Stimulated activated naive CD4-positive, alpha-beta T cell (primary cell): ENCODE measurements at regions not wholly inside any gene's neighbourhood (a gene's known extent, or its start where the extent isn't known, plus 50 kb on each side); places are given as distances from the start of the nearest gene placed in this dataset.

Experiments
- DNase-seq, 6 experiments: peaks; one replicate each; lab custom pipeline; 2025; lab: John Stamatoyannopoulos, UW

- no peak for DNase-seq
These were observed 185.2 kb upstream of the SLC14A2 start for GRCh38 chr18:45430041-45430440.

DNA sequence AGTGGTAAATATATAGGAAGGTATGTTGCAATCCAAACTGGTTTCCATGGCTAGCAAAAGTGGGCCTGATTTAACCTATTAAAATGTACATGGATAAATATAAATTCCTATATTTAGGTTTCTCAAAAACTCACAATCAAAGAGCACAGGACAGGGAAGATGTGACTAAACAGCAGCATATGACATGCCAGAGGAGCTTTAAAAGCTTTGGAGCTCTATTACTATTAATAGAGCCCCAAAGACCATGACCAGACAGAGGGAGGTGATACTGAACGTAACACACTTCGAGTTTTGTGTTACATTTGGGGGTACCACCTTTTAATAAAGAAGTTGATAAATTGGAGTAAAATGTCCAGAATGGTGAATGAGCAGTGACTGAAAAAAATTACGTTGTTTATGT is 179.5 kb upstream of the SLC14A2 start:
- no peak for DNase-seq

DNA sequence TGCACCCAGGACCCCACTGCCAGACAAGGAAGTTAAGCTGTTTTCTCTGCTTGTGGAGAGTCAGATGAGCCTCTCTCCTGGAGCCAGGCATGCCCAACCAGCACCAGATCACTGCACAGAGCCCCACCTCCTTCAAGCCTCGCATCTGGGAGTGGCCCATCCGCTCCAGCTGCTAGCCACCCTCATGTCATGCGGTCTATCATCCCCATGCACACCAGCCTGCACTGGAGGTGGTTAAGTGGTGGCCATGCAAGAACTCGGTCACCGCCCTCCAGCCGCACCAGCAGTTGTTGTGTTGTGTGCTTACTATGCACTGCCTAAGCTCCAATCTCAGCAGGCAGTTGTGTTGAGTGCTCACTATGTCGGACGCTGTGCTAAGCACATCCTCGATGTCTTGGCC is 177.9 kb upstream of the SLC14A2 start:
- DNase-seq: no peak

- DNase-seq: no peak
These were observed 175.2 kb upstream of the SLC14A2 start for GRCh38 chr18:45439851-45440645.

- no peak for DNase-seq
These were observed 174.0 kb upstream of the SLC14A2 start for GRCh38 chr18:45441110-45441847.

GRCh38 chr18:45444040-45444439 is 171.2 kb upstream of the SLC14A2 start:
- DNase-seq: no peak

DNA sequence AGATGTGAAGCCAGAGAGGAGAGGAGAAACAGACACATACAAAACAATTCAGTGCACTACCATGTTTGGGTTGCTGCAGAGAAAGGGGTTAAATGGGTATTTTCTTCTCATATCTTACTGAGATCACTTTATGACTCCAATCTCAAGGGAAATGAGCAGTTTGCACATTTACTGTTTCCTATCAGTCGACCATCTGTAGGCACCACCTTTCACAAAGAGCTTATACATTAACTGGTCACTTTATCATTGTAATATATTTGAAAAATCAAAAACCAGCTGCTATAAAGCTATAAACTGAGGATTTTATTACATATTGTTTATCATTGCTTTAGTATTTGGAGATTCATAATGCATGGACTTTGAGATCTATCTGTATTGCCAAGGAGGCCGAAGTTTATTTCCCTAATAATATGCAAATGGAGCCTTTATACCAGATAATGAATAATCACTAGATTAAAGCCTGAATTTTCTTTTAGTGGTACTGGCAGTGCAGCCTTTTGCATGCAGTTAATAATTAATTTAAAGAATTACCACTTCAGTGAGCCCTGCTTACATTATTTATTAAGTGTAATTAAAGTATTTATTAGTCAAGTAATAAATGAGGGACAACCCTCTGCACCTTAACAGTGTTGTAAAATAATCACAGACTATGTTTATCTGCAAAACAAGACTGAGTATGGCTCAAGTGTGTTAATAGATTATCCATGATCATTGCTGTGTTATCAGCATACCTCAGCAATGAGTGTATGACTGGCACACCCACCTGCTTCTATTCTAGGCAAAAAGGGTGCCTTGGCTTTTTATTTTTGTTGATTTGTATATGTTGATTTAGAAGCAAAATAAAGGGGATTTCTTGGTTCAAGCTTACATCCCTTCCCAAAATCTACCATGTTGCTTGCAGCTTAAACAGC is 167.7 kb upstream of the SLC14A2 start:
- DNase-seq: no peak

DNA sequence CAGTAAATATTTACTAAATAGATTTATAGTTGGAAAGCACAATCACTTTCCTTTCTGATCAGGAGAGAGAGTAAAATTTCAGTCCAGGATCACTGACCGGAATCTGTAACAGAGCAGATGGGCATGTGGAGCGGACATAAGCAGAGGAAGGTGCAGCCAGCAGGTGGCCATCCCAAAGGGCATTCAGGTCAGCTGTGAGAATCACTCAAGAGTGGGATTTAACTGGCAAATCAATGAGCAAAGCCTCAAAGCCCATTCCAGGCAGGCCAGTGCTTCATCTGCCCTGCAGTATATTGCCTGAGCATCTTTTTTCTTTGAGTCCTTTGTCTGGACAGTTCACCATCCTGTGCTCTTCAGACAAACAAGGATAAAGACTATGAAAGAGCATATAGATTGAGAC is 166.4 kb upstream of the SLC14A2 start:
- DNase-seq: no peak

GRCh38 chr18:45449418-45450227 is 165.7 kb upstream of the SLC14A2 start:
- DNase-seq: no peak

- DNase-seq: no peak
These were observed 158.9 kb upstream of the SLC14A2 start for GRCh38 chr18:45456090-45457021.

GRCh38 chr18:45458033-45458432 is 157.2 kb upstream of the SLC14A2 start:
- no peak for DNase-seq

- no peak for DNase-seq
These were observed 153.1 kb upstream of the SLC14A2 start for GRCh38 chr18:45462179-45462578.

GRCh38 chr18:45463451-45463850 is 151.8 kb upstream of the SLC14A2 start:
- DNase-seq: no peak

- no peak for DNase-seq
These were observed 150.7 kb upstream of the SLC14A2 start for GRCh38 chr18:45464619-45465018.

DNA sequence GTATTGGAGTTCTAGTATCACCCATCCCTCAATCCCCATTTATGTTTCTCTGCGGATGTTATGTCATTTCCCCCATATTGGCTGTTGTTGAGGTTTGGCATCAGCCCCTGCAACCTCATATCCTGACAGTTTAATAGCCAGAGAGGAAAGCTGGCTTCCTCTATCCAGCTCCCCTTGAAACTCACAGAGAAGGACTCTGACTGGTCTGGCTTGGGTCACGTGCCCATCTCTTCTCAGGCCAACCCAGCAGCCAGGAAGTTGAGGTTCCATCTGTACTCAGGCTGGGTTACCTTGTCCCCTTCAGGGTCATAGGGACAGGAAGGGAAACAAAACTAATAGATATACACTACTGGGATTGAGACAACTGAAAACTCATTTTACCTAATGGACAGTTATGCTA is 148.0 kb upstream of the SLC14A2 start:
- no peak for DNase-seq

DNA sequence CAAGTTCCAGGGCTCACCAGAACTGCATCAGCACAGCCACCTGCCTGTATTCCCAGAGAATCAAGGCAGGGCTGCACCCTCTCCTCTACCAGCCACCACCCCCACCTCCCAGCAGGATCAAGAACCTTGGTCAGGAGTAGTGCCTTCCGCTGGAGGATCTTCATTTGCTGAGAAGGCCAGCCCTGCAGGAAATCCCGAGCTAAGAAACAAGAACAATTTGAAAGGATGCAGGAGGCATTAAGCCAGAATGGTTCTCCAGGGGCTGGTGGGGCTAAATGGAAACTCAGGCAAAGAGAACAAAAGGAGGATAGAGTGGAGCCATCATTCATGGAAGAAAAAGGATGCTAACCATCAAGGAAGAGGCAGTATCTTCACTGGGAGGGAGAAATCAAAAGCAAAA is 147.3 kb upstream of the SLC14A2 start:
- DNase-seq: no peak

DNA sequence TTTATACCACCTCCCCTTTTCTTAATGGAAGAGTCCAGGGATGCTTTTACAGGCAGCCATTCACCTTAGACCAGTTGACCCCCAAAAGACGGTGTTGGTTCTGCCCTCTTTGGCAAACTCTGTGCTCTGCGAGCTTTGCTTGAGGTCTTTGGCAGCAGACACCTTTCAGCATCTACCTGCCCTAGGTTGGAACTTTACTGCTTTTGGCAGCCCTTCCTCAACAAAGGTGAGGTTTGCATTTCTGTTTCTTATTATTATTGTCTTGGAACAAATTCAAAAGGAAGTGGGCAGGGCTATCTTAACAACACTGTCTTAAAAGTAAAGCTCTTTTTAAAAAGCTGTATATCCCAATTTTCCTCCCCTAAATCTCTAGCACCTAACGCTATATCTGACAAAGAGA is 136.4 kb upstream of the SLC14A2 start:
- no peak for DNase-seq

GRCh38 chr18:45480219-45481015 is 134.9 kb upstream of the SLC14A2 start:
- no peak for DNase-seq

- no peak for DNase-seq
These were observed 133.5 kb upstream of the SLC14A2 start for GRCh38 chr18:45481821-45482220.

GRCh38 chr18:45482286-45482685 is 133.0 kb upstream of the SLC14A2 start:
- DNase-seq: no peak
